ENCODE measurements at regions not wholly inside any gene's neighbourhood (a gene's known extent, or its start where the extent isn't known, plus 50 kb on each side); places are given as distances from the start of the nearest gene placed in this dataset.
A peak's percentile ranks its signal among the peaks of the same experiment; 100 is the strongest.

DNA sequence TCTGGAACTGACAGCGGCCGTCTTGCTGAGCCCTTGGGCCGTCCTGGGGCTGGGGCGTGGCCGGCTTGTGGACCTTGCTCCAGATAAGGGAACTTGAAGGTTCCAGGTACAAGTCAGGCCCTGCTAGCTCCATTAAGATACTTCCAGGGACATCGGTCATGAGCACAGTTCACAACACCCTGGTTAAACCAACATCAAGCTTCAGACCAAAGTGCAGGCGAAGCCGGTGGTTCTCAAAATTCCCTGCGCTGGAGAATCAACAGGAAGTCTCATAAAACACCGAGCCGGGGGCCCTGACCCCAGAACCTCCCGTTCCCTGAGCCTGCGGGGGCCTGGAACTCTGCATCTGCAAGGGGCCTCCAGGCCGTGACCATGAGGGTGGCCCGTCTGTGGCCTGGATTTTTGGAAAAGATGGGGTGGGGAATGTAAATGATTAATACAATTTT is 1043.8 kb downstream of the BRD1 start:
- in situ Hi-C loops (cut with HindIII; ENCODE audit: low sequenced_read_pairs): no loop called here
- no peak for TF ChIP-seq CTCF (IDR thresholded peaks at IDR 0.05; ENCODE audit: low read depth, low read length, missing control alignments)
- no peak overlapping the region for H3K4me3 ChIP-seq (ENCODE audit: low read depth, low read length)
- no peak for DNase-seq (ENCODE audit: low read depth)

DNA sequence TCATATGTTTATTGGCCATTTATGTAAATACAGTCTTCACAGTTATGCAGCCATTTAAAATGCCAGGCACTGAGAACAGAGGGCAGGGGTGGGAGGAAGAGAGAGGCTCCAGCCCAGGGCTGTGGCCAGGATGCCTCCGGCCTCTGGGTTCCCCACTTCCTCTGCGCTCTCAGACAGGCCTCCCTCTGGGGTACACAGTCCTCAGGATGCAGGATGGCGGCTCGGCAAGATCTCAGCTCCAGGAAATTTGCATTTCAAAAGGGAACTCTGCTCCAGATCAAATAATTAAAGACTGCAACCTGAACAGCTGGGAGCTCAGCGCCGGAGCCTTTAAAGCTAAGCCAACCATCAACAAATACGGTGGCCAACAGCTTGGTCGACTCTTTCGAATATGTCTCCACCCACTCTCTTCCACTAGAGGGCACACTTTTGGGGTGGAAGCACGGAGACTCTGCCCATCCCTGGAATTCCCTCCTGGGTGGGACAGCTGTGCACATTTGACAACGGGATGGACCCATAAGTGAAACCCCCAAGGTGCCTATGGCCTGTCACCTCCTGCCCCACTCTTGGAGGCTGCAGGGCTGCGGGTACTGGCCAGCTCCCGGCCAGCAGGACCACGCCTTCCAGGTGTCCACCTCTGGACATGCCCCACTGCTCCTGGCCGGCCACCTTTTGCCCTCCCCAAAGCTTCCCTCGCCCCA is 1044.7 kb downstream of the BRD1 start:
- peak; percentile 10 for TF ChIP-seq CTCF (IDR thresholded peaks at IDR 0.05; ENCODE audit: low read depth, low read length, missing control alignments)
- no peak for DNase-seq (ENCODE audit: low read depth)
- H3K4me3 ChIP-seq (ENCODE audit: low read depth, low read length): no peak overlapping the region
- in situ Hi-C loops (cut with HindIII; ENCODE audit: low sequenced_read_pairs): no loop called here

- DNase-seq (ENCODE audit: low read depth): no peak
- H3K4me3 ChIP-seq (ENCODE audit: low read depth, low read length): no peak overlapping the region
- in situ Hi-C loops (cut with HindIII; ENCODE audit: low sequenced_read_pairs): no loop called here
- TF ChIP-seq CTCF (IDR thresholded peaks at IDR 0.05; ENCODE audit: low read depth, low read length, missing control alignments): no peak
Measured at GRCh38 chr22:48782326-48782725, 1045.3 kb downstream of the BRD1 start.

DNA sequence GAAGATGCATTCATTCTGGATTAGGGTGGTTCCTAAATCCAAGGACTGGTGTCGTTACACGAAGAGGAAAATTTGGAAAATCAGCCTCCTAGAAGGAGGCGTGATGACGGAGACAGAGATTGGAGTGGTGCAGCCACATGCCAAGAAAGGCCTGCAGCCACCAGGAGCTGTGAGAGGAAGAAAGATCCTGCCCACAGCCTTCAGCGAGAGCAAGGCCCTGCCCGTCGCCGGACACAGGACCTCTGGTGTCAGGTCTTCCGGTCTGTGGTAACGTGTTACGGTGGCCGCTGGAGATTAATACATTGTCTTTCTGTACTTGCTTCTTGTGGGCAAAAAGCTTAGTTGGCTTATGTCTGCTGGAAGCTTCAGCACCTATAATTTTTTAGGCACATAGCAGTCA is 1045.8 kb downstream of the BRD1 start:
- no peak for DNase-seq (ENCODE audit: low read depth)
- in situ Hi-C loops (cut with HindIII; ENCODE audit: low sequenced_read_pairs): no loop called here
- H3K4me3 ChIP-seq (ENCODE audit: low read depth, low read length): no peak overlapping the region
- no peak for TF ChIP-seq CTCF (IDR thresholded peaks at IDR 0.05; ENCODE audit: low read depth, low read length, missing control alignments)

- no peak overlapping the region for H3K4me3 ChIP-seq (ENCODE audit: low read depth, low read length)
- in situ Hi-C loops (cut with HindIII; ENCODE audit: low sequenced_read_pairs): no loop called here
- DNase-seq (ENCODE audit: low read depth): no peak
- no peak for TF ChIP-seq CTCF (IDR thresholded peaks at IDR 0.05; ENCODE audit: low read depth, low read length, missing control alignments)
Measured at GRCh38 chr22:48781391-48781790, 1046.3 kb downstream of the BRD1 start.

GRCh38 chr22:48780597-48781277 is 1046.9 kb downstream of the BRD1 start:
- DNase-seq (ENCODE audit: low read depth): no peak
- in situ Hi-C loops (cut with HindIII; ENCODE audit: low sequenced_read_pairs): no loop called here
- no peak for TF ChIP-seq CTCF (IDR thresholded peaks at IDR 0.05; ENCODE audit: low read depth, low read length, missing control alignments)
- no peak overlapping the region for H3K4me3 ChIP-seq (ENCODE audit: low read depth, low read length)
